ENCODE measurements at regions not wholly inside any gene's neighbourhood (a gene's known extent, or its start where the extent isn't known, plus 50 kb on each side); places are given as distances from the start of the nearest gene placed in this dataset.

GRCh38 chr2:423479-423878 is 135.6 kb upstream of the ALKAL2 start:
- DNase-seq: no peak

- no peak for DNase-seq
These were observed 135.0 kb upstream of the ALKAL2 start for GRCh38 chr2:422676-423435.

- DNase-seq: no peak
These were observed 133.5 kb upstream of the ALKAL2 start for GRCh38 chr2:421406-421805.

- no peak for DNase-seq
These were observed 131.9 kb upstream of the ALKAL2 start for GRCh38 chr2:419687-420317.

- no peak for DNase-seq
These were observed 129.8 kb upstream of the ALKAL2 start for GRCh38 chr2:417662-418061.

GRCh38 chr2:417006-417405 is 129.1 kb upstream of the ALKAL2 start:
- no peak for DNase-seq

GRCh38 chr2:415986-416610 is 128.2 kb upstream of the ALKAL2 start:
- no peak for DNase-seq

GRCh38 chr2:409523-409922 is 121.6 kb upstream of the ALKAL2 start:
- no peak for DNase-seq

GRCh38 chr2:407630-408029 is 119.7 kb upstream of the ALKAL2 start:
- DNase-seq: no peak

- no peak for DNase-seq
These were observed 119.0 kb upstream of the ALKAL2 start for GRCh38 chr2:406876-407275.

GRCh38 chr2:406231-406630 is 118.3 kb upstream of the ALKAL2 start:
- no peak for DNase-seq

- no peak for DNase-seq
These were observed 116.7 kb upstream of the ALKAL2 start for GRCh38 chr2:404581-404980.

GRCh38 chr2:403682-404081 is 115.8 kb upstream of the ALKAL2 start:
- DNase-seq: no peak

- DNase-seq: no peak
These were observed 114.8 kb upstream of the ALKAL2 start for GRCh38 chr2:402721-403120.

- no peak for DNase-seq
These were observed 114.3 kb upstream of the ALKAL2 start for GRCh38 chr2:402206-402605.

- DNase-seq: no peak
These were observed 113.3 kb upstream of the ALKAL2 start for GRCh38 chr2:401019-401679.

GRCh38 chr2:397926-398325 is 110.0 kb upstream of the ALKAL2 start:
- no peak for DNase-seq

GRCh38 chr2:397521-397920 is 109.6 kb upstream of the ALKAL2 start:
- no peak for DNase-seq

GRCh38 chr2:396903-397302 is 109.0 kb upstream of the ALKAL2 start:
- no peak for DNase-seq

- no peak for DNase-seq
These were observed 108.0 kb upstream of the ALKAL2 start for GRCh38 chr2:395886-396285.

GRCh38 chr2:393711-394696 is 106.1 kb upstream of the ALKAL2 start:
- DNase-seq: no peak

GRCh38 chr2:392926-393280 is 105.0 kb upstream of the ALKAL2 start:
- DNase-seq: no peak
